RWPE1 (cell line): ENCODE measurements at regions not wholly inside any gene's neighbourhood (a gene's known extent, or its start where the extent isn't known, plus 50 kb on each side); places are given as distances from the start of the nearest gene placed in this dataset.

Experiments
- CTCF ChIA-PET: fragments of 350-600 bp; sonication (Branson Sonifier 250); formaldehyde crosslinking; extraction: SDS; loops from one replicate; lab custom pipeline; 2021; lab: Yijun Ruan, JAX
- POLR2A ChIA-PET: fragments of 400-600 bp; formaldehyde crosslinking; extraction: SDS; loops from one replicate; lab custom pipeline; 2020; ENCODE audit warnings: antibody characterized with exemption; ENCODE audit not compliant: low non-redundant PET; lab: Yijun Ruan, JAX
- DNase-seq: peaks from one replicate; pipeline ENCODE4 v3.0.0; 2012; ENCODE audit warnings: low spot score
- H3K27ac ChIP-seq: fragments of 450-650 bp; 2 replicates; pipeline ENCODE4 v1.5.1; 2017
- TF ChIP-seq, protein P1 (sequence below): fragments of 450-650 bp; conservative IDR thresholded peaks from 2 replicates; pipeline ENCODE4 v1.5.1; 2017; ENCODE audit warnings: low read depth, mild to moderate bottlenecking

DNA sequence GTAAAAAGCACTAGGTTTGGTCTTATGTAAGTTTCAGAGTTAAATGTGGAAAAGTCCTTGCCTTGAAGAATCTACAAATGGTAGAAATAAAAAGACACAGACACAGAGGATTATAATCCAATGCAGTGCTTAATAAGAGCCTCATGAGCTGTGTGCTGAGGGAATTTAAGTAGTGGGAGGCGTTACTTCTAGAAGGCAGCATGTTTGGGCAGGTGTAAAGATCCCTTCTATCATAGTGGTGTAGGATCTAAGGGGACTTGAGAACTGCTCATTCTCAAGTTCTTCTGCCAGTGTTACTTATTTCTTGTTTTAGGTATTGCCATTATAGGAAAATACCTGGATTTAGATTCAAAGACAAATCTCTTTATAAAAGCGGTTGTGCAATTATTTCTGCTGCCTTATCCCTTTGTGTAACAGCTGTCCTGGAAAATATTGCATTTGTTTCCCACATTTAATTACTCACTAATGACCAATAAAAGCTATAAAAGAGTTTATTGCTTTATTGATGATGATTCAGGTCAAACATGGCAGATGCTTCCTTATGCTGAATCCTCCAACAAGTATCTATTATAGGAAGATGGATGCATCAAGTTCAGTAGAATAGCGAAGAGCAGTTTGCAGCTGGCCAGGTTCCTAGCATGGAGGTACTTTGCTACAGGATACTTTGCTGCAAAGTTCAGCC is 132.5 kb upstream of the IVNS1ABP start:
- H3K27ac ChIP-seq = no peak overlapping the region
- TF ChIP-seq, protein P1, sequence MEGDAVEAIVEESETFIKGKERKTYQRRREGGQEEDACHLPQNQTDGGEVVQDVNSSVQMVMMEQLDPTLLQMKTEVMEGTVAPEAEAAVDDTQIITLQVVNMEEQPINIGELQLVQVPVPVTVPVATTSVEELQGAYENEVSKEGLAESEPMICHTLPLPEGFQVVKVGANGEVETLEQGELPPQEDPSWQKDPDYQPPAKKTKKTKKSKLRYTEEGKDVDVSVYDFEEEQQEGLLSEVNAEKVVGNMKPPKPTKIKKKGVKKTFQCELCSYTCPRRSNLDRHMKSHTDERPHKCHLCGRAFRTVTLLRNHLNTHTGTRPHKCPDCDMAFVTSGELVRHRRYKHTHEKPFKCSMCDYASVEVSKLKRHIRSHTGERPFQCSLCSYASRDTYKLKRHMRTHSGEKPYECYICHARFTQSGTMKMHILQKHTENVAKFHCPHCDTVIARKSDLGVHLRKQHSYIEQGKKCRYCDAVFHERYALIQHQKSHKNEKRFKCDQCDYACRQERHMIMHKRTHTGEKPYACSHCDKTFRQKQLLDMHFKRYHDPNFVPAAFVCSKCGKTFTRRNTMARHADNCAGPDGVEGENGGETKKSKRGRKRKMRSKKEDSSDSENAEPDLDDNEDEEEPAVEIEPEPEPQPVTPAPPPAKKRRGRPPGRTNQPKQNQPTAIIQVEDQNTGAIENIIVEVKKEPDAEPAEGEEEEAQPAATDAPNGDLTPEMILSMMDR = no peak
- POLR2A ChIA-PET = no interaction called here
- CTCF ChIA-PET = no interaction called here
- no peak for DNase-seq

DNA sequence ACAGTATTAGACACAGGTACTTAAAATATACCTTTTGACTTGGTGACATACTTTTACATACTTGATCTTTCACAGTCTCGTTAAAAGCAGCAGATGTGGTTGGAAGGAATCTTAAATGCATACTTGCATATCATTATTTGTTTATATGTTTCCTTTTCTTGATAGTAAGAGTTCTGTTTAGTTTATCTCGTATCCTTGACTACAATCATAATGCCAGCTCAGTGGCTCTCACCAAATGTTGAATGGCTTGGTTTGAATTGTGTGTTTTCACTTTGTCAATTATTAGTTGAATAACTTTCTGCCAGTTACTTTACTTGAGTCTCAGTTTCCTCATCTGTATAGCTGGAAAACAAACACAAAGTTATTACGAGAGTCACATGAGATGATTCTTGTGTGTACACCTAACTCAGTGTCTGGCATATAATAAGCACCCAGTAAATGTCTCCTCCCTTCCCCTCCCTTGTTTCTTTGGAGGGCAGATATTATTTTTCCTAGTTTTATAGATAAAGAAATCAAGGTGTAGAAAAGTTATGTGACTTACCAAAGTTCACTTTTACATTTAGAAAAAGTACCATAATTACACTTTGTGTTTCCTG is 131.6 kb upstream of the IVNS1ABP start:
- CTCF ChIA-PET = no interaction called here
- POLR2A ChIA-PET = no interaction called here
- H3K27ac ChIP-seq = no peak overlapping the region
- TF ChIP-seq, protein P1 = no peak
- DNase-seq = no peak

DNA sequence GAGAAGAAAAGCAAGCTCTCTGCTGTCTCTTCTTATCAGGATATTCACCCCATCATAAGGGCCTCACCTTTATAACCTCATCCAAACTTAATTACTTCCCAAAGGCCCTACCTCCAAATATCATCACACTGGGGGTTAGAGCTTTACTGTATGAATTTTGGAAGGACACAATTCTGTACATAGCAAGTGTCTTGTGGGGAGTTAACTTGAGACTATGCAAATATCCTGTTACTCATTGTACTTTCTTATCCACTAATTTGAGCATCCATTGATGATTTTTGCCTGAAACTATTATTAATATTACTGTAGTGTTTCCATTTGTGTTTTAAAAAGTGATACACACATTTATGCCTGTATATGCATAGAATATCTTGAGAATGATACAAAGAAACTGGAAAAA is 129.1 kb upstream of the IVNS1ABP start:
- POLR2A ChIA-PET = no interaction called here
- CTCF ChIA-PET = interaction anchor here (0.6 kb wide), 2 partner anchors 270 to 1819 kb away, joined by 3 to 5 read pairs; no protein-coding TSS in a partner anchor
- DNase-seq = no peak
- TF ChIP-seq, protein P1 = no peak
- H3K27ac ChIP-seq = no peak overlapping the region

DNA sequence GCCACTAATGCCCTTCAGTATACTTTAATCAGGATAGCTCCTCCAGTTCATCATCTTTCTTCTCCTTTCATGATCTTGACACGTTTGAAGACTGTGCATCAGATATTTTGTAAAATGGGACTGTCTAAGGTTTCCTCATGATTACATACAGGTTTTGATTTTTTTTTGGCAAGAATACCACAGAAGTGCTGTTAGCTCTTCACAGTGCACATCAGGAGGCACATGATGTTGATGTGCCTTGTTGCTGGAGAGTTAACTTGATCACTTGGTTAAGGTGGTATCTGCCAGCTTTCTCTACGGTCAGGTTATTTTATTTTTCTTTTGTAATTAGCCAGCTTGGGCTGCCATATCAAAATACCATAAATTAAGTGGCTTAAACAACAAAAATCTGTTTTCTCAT is 128.6 kb upstream of the IVNS1ABP start:
- ChIA-PET CTCF (interaction anchor here (0.6 kb wide), 2 partner anchors 69 to 1819 kb away, joined by 3 read pairs; no protein-coding TSS in a partner anchor), POLR2A (no interaction called here)
- DNase-seq = no peak

DNA sequence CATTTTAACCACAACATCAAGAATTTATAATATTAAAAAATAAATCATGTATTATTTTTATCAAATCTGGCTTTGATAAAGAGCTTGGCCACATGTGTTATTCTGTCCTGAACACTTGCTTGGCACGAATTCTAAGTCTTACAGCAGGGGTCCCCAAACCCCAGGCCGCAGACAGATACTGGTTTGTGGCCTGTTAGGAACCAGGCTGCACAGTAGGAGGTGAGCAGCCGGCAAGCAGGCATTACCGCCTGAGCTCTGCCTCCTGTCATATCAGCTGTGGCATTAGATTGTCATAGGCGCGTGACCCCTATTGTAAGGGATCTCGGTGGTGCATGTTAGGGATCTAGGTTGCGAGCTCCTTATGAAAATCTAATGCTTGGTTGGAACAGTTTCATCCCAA is 127.6 kb upstream of the IVNS1ABP start:
- CTCF ChIA-PET = no interaction called here
- no peak overlapping the region for H3K27ac ChIP-seq
- TF ChIP-seq, protein P1 = no peak
- POLR2A ChIA-PET = no interaction called here
- DNase-seq = no peak

More for the DNA sequence above, 128.6 kb upstream of the IVNS1ABP start:
- TF ChIP-seq, protein P1 = no peak
- no peak overlapping the region for H3K27ac ChIP-seq

DNA sequence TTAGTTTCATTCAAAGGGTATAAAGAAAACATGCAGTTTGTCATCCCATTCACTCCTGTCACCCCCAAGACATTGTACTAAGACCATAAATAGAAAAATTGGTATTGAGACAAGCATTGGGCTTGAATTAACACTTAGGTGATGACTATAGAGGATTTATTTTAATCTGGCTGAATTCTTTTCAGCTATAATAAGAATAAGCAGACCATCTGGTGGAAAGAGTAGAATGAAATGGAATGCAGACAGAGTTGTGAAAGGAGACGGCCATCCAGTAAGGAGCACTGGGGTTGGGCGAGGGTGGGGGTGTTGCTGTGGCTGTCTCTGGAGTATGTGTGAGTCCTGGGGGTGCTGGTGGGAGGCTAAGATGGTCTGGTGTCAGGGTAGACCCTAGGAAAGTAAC is 125.0 kb upstream of the IVNS1ABP start:
- DNase-seq = no peak
- CTCF ChIA-PET = interaction anchor here (0.5 kb wide), 1 partner anchor 389 kb away, joined by 3 read pairs; no protein-coding TSS in a partner anchor
- no peak overlapping the region for H3K27ac ChIP-seq
- TF ChIP-seq, protein P1 = no peak
- POLR2A ChIA-PET = no interaction called here
